DND-41 (cell line): ENCODE measurements at regions not wholly inside any gene's neighbourhood (a gene's known extent, or its start where the extent isn't known, plus 50 kb on each side); places are given as distances from the start of the nearest gene placed in this dataset.

Experiments used
- ATAC-seq: fragments of 200-7000 bp; cut with Tn5 transposase; 3 replicates; pipeline ENCODE4 v1.9.1; 2021; ENCODE audit warnings: low read depth; ENCODE audit not compliant: insufficient read depth
- DNase-seq: peaks from one replicate; pipeline ENCODE4 v3.0.0-alpha.2; 2020
- H2AFZ ChIP-seq: 2 replicates; pipeline ENCODE4 v1.6.0; 2012; ENCODE audit warnings: low read depth, low read length
- H3K27ac ChIP-seq: 2 replicates; pipeline ENCODE4 v1.5.1; 2012; ENCODE audit warnings: low read length, inconsistent platforms
- H3K27me3 ChIP-seq: fragments of 200-600 bp; sonication (generic); 2 replicates; pipeline ENCODE4 v1.6.0; 2012; ENCODE audit warnings: low read length, mild to moderate bottlenecking, inconsistent platforms; ENCODE audit not compliant: insufficient read depth, poor library complexity
- H3K36me3 ChIP-seq: 2 replicates; pipeline ENCODE4 v1.5.1; 2012; ENCODE audit warnings: low read length, inconsistent platforms; ENCODE audit not compliant: insufficient read depth
- H3K4me1 ChIP-seq: 2 replicates; pipeline ENCODE4 v1.5.1; 2012; ENCODE audit warnings: mild to moderate bottlenecking, low read length; ENCODE audit not compliant: insufficient read depth
- H3K4me2 ChIP-seq: 2 replicates; pipeline ENCODE4 v1.6.0; 2012; ENCODE audit warnings: mild to moderate bottlenecking, moderate library complexity, low read length, inconsistent platforms; ENCODE audit not compliant: insufficient read depth
- H3K4me3 ChIP-seq, 2 experiments: fragments of 200-600 bp in 1 of 2; shearing (Covaris generic) in 1 of 2; 2 replicates each; pipeline ENCODE4 v1.5.1; 2012 to 2016; ENCODE audit warnings: inconsistent platforms in 2 of 2, low read length in 2 of 2, mild to moderate bottlenecking in 2 of 2, low read depth in 1 of 2, moderate library complexity in 1 of 2
- H3K79me2 ChIP-seq: 2 replicates; pipeline ENCODE4 v1.6.0; 2012; ENCODE audit warnings: low read length, inconsistent platforms; ENCODE audit not compliant: insufficient read depth
- H3K9ac ChIP-seq: 2 replicates; pipeline ENCODE4 v1.6.0; 2012; ENCODE audit warnings: low read depth, mild to moderate bottlenecking, inconsistent platforms, low read length, moderate library complexity
- H3K9me3 ChIP-seq: 2 replicates; pipeline ENCODE4 v1.5.1; 2012; ENCODE audit warnings: low read length, moderate library complexity, mild to moderate bottlenecking, inconsistent platforms; ENCODE audit not compliant: insufficient read depth, severe bottlenecking
- H4K20me1 ChIP-seq: 2 replicates; pipeline ENCODE4 v1.6.0; 2012; ENCODE audit warnings: low read length; ENCODE audit not compliant: insufficient read depth
- EZH2 ChIP-seq: IDR thresholded peaks from 3 replicates; pipeline ENCODE4 v1.6.1; 2012; ENCODE audit warnings: borderline replicate concordance, low read depth, mild to moderate bottlenecking, moderate library complexity, low read length, inconsistent platforms; ENCODE audit not compliant: severe bottlenecking
- TF ChIP-seq, protein P1 (sequence below): IDR thresholded peaks from 2 replicates; pipeline ENCODE4 v1.5.1; 2012; ENCODE audit warnings: borderline replicate concordance, low read length, moderate library complexity, mild to moderate bottlenecking; ENCODE audit not compliant: poor library complexity, severe bottlenecking; ENCODE audit errors: extremely low read depth

DNA sequence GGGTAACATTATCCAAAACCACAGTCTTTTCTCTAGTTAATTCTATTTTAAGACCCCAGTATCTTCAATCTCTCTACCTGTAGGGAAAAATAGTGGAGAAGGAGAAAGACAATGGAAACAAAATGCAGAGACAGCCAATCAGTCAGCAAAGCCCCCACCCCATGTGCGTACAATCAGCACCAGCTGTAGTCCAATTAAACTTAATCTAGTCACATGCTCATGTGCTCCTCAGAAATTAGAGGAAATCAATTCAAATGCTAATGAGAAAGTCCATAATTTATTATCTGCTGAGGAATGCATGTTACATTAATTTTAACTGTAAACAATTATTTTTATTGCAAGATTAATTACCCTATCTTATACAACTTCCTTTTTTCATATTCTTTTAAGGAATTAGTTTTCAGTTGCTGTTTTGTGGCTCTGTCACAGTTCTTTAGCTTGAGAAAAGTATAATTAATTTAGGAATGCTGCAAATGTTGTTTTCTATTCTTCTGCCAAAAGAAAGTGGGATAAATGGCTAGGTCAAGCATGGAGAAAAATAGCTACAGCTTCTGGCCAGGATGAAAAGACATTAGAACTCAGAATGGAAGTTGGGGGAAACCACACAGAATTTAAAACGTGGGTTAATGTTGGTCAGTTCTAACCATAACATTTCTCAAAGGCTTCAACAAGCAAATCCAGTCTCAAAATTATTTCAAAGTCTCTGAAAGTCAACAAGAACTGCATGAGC, 232.4 kb upstream of the HNRNPA3 start:
- DNase-seq (no peak), ATAC-seq (no peak)
- Histone ChIP-seq H2AFZ (no peak overlapping the region), H3K4me2 (no peak overlapping the region), H3K27ac (no peak overlapping the region), H3K9ac (no peak overlapping the region), H3K79me2 (no peaks in the 10 kb centered on the region), H3K4me3 (no peak overlapping the region), H3K4me1 (no peaks in the 10 kb centered on the region), H3K36me3 (no peaks in the 10 kb centered on the region), H3K27me3 (peaks cover 7% of the 10 kb centered on the region), H3K9me3 (no peaks in the 10 kb centered on the region), H4K20me1 (no peaks in the 10 kb centered on the region)
- TF ChIP-seq, protein P1, sequence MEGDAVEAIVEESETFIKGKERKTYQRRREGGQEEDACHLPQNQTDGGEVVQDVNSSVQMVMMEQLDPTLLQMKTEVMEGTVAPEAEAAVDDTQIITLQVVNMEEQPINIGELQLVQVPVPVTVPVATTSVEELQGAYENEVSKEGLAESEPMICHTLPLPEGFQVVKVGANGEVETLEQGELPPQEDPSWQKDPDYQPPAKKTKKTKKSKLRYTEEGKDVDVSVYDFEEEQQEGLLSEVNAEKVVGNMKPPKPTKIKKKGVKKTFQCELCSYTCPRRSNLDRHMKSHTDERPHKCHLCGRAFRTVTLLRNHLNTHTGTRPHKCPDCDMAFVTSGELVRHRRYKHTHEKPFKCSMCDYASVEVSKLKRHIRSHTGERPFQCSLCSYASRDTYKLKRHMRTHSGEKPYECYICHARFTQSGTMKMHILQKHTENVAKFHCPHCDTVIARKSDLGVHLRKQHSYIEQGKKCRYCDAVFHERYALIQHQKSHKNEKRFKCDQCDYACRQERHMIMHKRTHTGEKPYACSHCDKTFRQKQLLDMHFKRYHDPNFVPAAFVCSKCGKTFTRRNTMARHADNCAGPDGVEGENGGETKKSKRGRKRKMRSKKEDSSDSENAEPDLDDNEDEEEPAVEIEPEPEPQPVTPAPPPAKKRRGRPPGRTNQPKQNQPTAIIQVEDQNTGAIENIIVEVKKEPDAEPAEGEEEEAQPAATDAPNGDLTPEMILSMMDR, result no peak
- TF ChIP-seq EZH2, result no peak

DNA sequence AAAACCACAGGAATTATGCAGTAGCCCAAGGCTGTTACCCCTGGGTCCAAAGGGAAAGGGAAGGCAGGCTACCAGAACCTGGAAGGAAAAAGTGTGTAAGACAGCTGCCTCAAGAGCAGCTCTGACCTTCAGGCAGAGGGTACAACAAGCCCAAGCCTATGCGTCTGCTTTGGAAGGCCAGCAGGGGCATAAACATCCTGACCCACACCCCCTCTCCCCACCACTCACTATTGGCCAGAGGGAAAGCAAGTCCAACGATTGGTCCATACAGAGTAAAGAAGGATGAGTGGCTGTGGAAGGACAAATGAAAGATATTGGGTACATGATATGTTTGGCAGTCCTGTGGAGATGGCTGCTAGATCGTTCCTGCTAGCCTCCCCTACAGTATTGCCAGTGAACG, 227.6 kb upstream of the HNRNPA3 start:
- TF ChIP-seq EZH2, result no peak
- TF ChIP-seq, protein P1, result no peak

DNA sequence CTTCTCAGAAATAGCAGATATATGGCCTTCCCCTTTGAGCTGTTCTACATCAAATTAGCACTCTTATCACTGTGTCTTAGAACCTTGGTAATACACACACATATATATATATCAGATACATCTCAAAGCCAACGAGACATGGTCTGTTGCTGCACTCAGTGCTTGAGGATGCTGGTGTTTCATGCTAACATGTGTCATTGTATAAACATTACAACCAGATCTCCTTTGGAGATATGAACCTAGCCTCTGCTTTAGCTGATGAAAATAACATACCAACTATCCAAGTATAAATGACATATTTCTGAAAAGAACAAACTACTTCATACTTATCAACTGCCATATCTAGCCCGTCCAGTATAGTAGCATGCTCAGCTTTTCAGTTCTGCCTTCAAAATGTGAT, 226.7 kb upstream of the HNRNPA3 start:
- H3K4me3 ChIP-seq, result no peak overlapping the region
- ATAC-seq, result no peak

More for the DNA sequence above, 227.6 kb upstream of the HNRNPA3 start:
- no peak for ATAC-seq
- H4K20me1 ChIP-seq, result no peaks in the 10 kb centered on the region
- H3K79me2 ChIP-seq, result no peaks in the 10 kb centered on the region
- H3K27ac ChIP-seq, result no peak overlapping the region
- no peaks in the 10 kb centered on the region for H3K9me3 ChIP-seq
- no peaks in the 10 kb centered on the region for H3K36me3 ChIP-seq
- H2AFZ ChIP-seq, result no peak overlapping the region
- no peaks in the 10 kb centered on the region for H3K4me1 ChIP-seq
- no peak overlapping the region for H3K4me3 ChIP-seq
- no peak for DNase-seq
- peaks cover 15% of the 10 kb centered on the region for H3K27me3 ChIP-seq
- no peak overlapping the region for H3K9ac ChIP-seq
- H3K4me2 ChIP-seq, result no peak overlapping the region

More for the DNA sequence above, 226.7 kb upstream of the HNRNPA3 start:
- Histone ChIP-seq H3K9ac (no peak overlapping the region), H3K4me1 (no peaks in the 10 kb centered on the region), H3K79me2 (no peaks in the 10 kb centered on the region), H3K36me3 (no peaks in the 10 kb centered on the region), H3K27ac (no peak overlapping the region), H3K9me3 (no peaks in the 10 kb centered on the region), H3K27me3 (peaks cover 15% of the 10 kb centered on the region), H2AFZ (no peak overlapping the region), H3K4me2 (no peak overlapping the region), H4K20me1 (no peaks in the 10 kb centered on the region)
- DNase-seq, result no peak
- TF ChIP-seq EZH2, result no peak
- TF ChIP-seq, protein P1, result no peak
